ENCODE measurements at regions not wholly inside any gene's neighbourhood (a gene's known extent, or its start where the extent isn't known, plus 50 kb on each side); places are given as distances from the start of the nearest gene placed in this dataset.
"Not testable (repeated sequence)": the region's sequence is repeated elsewhere in the genome, so short reads cannot be mapped to it uniquely, and the experiment has no call there.

DNA sequence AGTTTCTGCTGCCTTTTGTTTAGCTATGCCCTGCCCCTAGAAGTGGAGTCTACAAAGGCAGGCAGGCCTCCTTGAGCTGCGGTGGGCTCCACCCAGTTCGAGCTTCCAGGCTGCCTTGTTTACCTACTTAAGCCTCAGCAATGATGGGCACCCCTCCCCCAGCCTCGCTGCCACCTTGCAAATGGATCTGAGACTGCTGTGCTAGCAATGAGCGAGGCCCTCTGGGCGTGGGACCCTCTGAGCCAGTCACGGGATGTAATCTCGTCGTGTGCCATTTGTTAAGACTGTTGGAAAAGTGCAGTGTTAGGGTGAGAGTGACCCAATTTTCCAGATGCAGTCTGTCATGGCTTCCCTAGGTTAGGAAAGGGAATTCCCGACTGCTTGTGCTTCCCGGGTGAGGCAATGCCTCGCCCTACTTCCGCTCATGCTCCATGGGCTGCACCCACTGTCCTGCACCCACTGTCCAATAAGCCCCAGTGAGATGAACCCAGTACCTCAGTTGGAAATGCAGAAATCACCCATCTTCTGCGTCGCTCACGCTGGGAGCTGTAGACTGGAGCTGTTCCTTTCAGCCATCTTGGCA, 1641.8 kb upstream of the TMEFF2 start:
- peak; percentile 44 for FAIRE-seq

DNA sequence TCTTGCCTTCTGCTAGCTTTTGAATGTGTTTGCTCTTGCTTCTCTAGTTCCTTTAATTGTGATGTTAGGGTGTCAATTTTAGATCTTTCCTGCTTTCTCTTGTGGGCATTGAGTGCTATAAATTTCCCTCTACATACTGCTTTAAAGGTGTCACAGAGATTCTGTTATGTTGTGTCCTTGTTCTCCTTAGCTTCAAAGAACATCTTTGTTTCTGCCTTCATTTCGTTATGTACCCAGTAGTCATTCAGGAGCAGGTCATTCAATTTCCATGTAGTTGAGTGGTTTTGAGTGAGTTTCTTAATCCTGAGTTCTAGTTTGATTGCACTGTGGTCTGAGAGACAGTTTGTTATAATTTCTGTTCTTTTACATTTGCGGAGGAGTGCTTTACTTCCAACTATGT, 1639.2 kb upstream of the TMEFF2 start:
- DNase-seq (ENCODE audit: low spot score); FAIRE-seq: not testable (repeated sequence)

More for the DNA sequence above, 1641.8 kb upstream of the TMEFF2 start:
- DNase-seq (ENCODE audit: low spot score), result not testable (repeated sequence)

- FAIRE-seq (no peak), DNase-seq (ENCODE audit: low spot score) (peak; percentile 48)
These were observed 1629.7 kb upstream of the TMEFF2 start for GRCh38 chr2:193824474-193824873.

GRCh38 chr2:193818801-193819499, 1624.2 kb upstream of the TMEFF2 start:
- FAIRE-seq (no peak), DNase-seq (ENCODE audit: low spot score) (no peak)

- DNase-seq (ENCODE audit: low spot score) (no peak), FAIRE-seq (no peak)
These were observed 1621.3 kb upstream of the TMEFF2 start for GRCh38 chr2:193816008-193816407.

- no peak for FAIRE-seq
These were observed 1615.8 kb upstream of the TMEFF2 start for GRCh38 chr2:193810533-193810932.

DNA sequence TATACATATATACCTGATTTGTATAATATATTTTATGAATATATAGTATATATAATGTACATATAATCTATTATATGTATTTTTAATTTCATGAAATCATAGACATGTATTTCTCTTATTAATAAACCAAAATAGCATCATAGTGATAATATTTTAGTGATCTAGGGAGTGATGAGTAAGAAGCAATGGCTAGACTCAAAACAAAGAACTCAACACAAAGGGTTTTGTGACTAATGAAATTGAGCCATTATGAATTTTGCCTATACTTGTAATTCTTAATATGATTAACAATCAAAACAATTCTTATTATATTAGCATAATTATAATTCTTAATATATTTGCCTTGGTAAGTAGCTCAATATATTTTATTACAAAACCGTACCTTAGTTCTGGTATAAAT, 1614.1 kb upstream of the TMEFF2 start:
- no peak for DNase-seq (ENCODE audit: low spot score)
- no peak for FAIRE-seq

More at GRCh38 chr2:193810533-193810932, 1615.8 kb upstream of the TMEFF2 start:
- no peak for DNase-seq (ENCODE audit: low spot score)

GRCh38 chr2:193806088-193806774, 1611.5 kb upstream of the TMEFF2 start:
- FAIRE-seq, result no peak
- no peak for DNase-seq (ENCODE audit: low spot score)

DNA sequence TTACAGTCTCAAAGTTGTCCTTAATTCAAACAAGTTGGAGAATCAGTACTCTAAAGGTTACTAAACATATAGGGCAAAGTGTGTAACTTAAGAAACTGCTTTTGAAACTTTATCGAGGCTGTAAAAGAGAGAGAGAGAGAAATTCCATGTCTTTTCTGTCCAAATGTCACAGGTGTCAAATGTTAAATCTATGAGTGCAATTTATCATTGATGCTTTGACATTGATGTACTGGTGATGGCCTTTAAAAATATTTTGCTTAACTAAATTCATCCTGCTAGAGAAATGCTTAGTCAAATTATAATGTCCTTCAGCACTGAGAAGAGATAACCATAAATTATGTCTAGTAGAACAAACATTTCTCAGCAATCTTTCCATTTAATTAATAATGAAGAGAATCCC, 1602.1 kb upstream of the TMEFF2 start:
- no peak for FAIRE-seq
- DNase-seq (ENCODE audit: low spot score), result no peak

- FAIRE-seq (no peak), DNase-seq (ENCODE audit: low spot score) (no peak)
These were observed 1599.2 kb upstream of the TMEFF2 start for GRCh38 chr2:193793914-193794313.

GRCh38 chr2:193783681-193784080, 1588.9 kb upstream of the TMEFF2 start:
- FAIRE-seq (no peak), DNase-seq (ENCODE audit: low spot score) (no peak)

DNA sequence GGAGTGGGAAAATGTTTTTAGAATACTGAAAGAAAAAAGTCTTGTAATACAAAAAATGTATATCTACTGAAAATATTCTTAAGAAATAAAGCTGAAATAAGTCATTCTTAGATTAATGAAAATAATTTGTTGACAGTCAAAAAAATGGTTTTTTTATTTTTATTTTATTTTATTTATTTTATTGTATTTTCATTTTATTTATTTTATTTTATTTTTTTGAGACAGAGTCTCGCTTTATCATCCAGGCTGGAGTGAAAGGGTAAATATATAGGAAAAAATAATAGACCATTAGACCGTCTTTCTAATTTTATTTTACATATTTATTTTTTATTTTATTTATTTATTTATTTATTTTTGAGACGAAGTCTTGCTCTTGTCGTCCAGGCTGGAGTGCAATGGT, 1583.6 kb upstream of the TMEFF2 start:
- DNase-seq (ENCODE audit: low spot score), result no peak
- FAIRE-seq, result no peak

- DNase-seq (ENCODE audit: low spot score) (no peak), FAIRE-seq (no peak)
These were observed 1582.3 kb upstream of the TMEFF2 start for GRCh38 chr2:193776988-193777387.

DNA sequence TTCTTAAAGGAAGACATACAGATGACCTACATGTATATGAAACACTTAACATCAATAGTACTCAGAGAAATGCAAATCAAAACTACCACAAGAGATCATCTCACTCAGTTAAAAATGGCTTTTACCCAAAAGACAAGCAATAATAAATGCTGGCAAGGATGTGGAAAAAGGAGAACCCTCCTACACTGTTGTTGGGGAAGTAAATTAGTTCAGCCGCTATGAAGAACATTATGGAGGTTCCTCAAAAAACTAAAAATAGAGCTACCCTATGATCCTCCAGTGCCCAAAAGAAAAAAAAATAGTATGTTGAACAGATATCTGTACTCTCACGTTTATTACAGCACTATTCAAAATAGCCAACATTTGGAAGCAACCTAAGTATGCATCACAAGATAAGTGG, 1579.4 kb upstream of the TMEFF2 start:
- DNase-seq (ENCODE audit: low spot score) (no peak), FAIRE-seq (no peak)

- DNase-seq (ENCODE audit: low spot score) (no peak), FAIRE-seq (no peak)
These were observed 1556.6 kb upstream of the TMEFF2 start for GRCh38 chr2:193751299-193751698.

- DNase-seq (ENCODE audit: low spot score) (no peak), FAIRE-seq (no peak)
These were observed 1554.8 kb upstream of the TMEFF2 start for GRCh38 chr2:193749485-193749884.

- no peak for DNase-seq (ENCODE audit: low spot score)
- FAIRE-seq, result no peak
These were observed 1548.4 kb upstream of the TMEFF2 start for GRCh38 chr2:193743089-193743488.

DNA sequence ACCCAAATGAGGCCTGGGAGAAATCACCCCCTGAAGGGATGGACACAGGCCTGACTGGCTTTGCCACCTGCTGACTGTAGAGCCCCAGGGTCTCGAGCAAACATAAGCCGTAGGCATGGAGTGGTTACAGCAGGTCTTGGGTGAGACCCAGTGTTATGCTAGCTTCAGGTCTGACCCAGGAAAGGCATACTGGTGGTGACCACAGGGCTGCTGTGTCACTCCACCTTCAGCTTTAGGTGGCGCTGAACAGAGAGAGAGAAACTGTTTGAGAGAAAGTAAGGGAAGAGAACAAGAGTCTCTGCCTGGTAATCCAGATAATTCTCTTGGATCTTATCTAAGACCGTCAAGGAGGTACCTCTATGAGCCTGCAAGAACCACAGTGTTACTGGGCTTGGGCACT, 1544.2 kb upstream of the TMEFF2 start:
- no peak for FAIRE-seq
- DNase-seq (ENCODE audit: low spot score), result no peak

GRCh38 chr2:193712912-193713311, 1518.2 kb upstream of the TMEFF2 start:
- FAIRE-seq (no peak), DNase-seq (ENCODE audit: low spot score) (no peak)

DNA sequence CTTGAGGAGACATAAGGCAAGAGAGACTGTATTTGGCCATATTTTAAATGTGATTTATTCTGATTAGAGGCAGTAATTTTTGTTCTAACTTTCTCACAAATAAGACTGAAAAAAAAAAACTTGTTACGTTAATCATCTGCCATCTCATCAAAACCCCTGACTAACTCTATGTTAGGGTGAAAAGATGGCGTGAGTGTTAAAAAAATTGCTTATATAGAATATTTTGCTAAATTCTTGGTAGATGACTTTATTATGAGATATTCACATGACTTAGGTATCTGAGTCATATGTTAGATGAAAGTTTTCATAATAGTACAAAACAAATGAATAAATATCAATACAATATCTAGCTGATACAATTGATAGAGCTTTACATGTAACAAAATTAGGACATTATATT, 1508.7 kb upstream of the TMEFF2 start:
- no peak for FAIRE-seq

DNA sequence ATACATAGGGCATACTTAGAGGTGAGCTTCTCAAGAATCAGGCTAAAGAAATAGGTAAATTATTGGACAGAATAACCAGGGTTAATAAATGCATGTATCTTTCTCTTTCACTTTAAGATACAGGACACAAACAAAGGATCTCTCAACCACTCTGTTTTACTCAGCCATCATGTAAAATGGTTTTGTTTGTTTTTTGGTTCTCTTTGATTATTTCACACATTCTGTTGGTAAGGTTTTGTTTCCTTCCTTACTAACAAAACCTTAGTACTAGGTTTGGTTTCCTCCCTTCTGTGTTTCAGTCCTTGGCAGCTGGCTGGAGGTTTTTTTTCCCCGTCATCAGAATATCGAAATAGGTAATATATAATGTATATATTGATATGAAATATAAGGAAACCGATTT, 1506.8 kb upstream of the TMEFF2 start:
- DNase-seq (ENCODE audit: low spot score) (peak; percentile 2), FAIRE-seq (no peak)

More for the DNA sequence above, 1508.7 kb upstream of the TMEFF2 start:
- no peak for DNase-seq (ENCODE audit: low spot score)

GRCh38 chr2:193695367-193695766, 1500.6 kb upstream of the TMEFF2 start:
- no peak for FAIRE-seq
- peak; percentile 11 for DNase-seq (ENCODE audit: low spot score)

DNA sequence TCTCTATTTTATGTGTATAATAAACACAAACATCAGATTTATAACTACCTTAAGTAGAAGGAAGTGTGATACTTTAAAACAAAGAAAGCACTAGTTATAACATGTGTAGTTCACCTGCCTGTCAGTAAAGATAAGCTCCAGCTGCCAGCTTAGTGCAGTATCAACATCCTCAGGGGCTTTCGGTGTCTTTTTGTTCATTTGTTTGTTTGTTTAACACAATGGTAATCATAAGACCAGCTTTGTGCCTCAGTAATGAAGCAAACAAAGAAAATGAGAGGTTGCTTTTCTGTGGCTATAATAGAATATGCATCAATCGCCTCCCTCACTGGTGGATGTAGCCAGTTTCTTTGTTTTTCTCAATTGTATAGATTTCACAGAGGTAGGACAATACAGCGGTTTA, 1499.0 kb upstream of the TMEFF2 start:
- DNase-seq (ENCODE audit: low spot score) (no peak), FAIRE-seq (no peak)
